Pancreas (tissue), 10 donors: ENCODE measurements at regions not wholly inside any gene's neighbourhood (a gene's known extent, or its start where the extent isn't known, plus 50 kb on each side); places are given as distances from the start of the nearest gene placed in this dataset.

Source experiments
- ATAC-seq, 4 donors: fragments of 200-7000 bp; cut with Tn5 transposase; one replicate each; pipeline versions ENCODE4 v1.8.0 to v1.9.1; 2020; ENCODE audit warnings: mild to moderate bottlenecking in 4 of 4, moderate library complexity in 4 of 4
- DNase-seq, 6 donors: peaks; one replicate each; pipeline ENCODE4 v3.0.0-alpha.2; 2020
- FAIRE-seq: peaks from 2 replicates; lab custom pipeline; 2012; peaks lifted over from hg19 to GRCh38; lab: Jason Lieb, UNC
- H3K27ac ChIP-seq, 4 donors: fragments of 200-600 bp; sonication (generic); 1 replicate in 3 of 4; 2 replicates in 1 of 4; pipeline versions ENCODE4 v1.5.0 to v1.8.0; 2020
- H3K27me3 ChIP-seq, 4 donors: fragments of 200-600 bp; one replicate each; pipeline ENCODE4 v1.8.0; 2021
- H3K36me3 ChIP-seq, 3 donors: fragments of 200-600 bp; sonication (generic) in 1 of 3; one replicate each; pipeline versions ENCODE4 v1.5.0 to v1.8.0; 2020 to 2021
- H3K4me1 ChIP-seq, 3 donors: fragments of 200-600 bp; one replicate each; pipeline ENCODE4 v1.8.0; 2021
- H3K4me3 ChIP-seq, 4 donors: fragments of 200-600 bp; sonication (generic) in 2 of 4; one replicate each; pipeline versions ENCODE4 v1.5.0 to v1.8.0; 2020 to 2021
- H3K9me3 ChIP-seq, 4 donors: fragments of 200-600 bp; one replicate each; pipeline ENCODE4 v1.8.0; 2021
- WGBS, 2 donors: extraction: QIAGEN DNeasy Blood & Tissue Kit; methylation state at CpG; one replicate each; pipeline ENCODE4 v1.1.7; 2013; 5-methylcytosine and 5-hydroxymethylcytosine counted together
- intact Hi-C, 3 donors: fragments of 100-400 bp; cut with DNase I; formaldehyde crosslinking; loops; one replicate each; pipeline versions ENCODE4 v1.11.1 to v1.14.2; 2022
- TF ChIP-seq, protein P1 (sequence below), 4 donors: fragments of 200-600 bp; sonication (generic) in 3 of 4; IDR thresholded peaks; one replicate each; pipeline versions ENCODE4 v1.5.0 to v1.8.0; 2021; ENCODE audit warnings: antibody characterized with exemption in 4 of 4
- donor health status: healthy with polysubstance abuse.
- donor health status: DM: no; HTN: no; CAD: no; lungs with moderate emphysema.
- donor health status: DM: no; HTN: no; CAD: no.
- donor health status: control.
- donor health status: control.
- donor health status: Bipolar disorder and iron deficiency.
- donor health status: DM: yes; HTN: yes; CAD: no.
- donor health status: DM: no; HTN: no; CAD: no.
- donor health status: DM: no; HTN: no; CAD: no.
- donor health status: DM: yes; HTN: yes; CAD: no.

DNA sequence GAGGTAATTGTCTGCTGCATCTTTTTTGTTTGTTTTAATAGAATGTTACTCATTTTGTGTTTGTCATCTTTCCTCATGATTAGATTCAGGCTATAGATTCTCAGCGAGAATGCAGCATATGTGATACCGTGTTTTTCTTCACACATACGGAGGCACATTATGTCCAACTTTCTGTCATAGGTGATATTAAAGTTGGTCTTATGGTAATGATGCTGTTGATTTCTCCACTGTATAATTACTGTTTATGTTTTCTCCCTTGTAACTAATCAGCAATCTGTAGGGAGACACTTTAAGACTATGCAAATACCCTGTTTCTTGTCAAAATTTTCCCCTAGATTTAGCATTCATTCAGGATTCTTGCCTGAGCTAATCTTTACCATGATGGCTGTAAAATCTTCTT is 87.6 kb downstream of the CLDN1 start:
- no peak overlapping the region for H3K4me3 ChIP-seq
- intact Hi-C loops = loop anchor here in 1 of 3 donors (10.0 kb wide), 1 partner anchor 100 kb away; no protein-coding TSS in a partner anchor
- TF ChIP-seq, protein P1, sequence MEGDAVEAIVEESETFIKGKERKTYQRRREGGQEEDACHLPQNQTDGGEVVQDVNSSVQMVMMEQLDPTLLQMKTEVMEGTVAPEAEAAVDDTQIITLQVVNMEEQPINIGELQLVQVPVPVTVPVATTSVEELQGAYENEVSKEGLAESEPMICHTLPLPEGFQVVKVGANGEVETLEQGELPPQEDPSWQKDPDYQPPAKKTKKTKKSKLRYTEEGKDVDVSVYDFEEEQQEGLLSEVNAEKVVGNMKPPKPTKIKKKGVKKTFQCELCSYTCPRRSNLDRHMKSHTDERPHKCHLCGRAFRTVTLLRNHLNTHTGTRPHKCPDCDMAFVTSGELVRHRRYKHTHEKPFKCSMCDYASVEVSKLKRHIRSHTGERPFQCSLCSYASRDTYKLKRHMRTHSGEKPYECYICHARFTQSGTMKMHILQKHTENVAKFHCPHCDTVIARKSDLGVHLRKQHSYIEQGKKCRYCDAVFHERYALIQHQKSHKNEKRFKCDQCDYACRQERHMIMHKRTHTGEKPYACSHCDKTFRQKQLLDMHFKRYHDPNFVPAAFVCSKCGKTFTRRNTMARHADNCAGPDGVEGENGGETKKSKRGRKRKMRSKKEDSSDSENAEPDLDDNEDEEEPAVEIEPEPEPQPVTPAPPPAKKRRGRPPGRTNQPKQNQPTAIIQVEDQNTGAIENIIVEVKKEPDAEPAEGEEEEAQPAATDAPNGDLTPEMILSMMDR (IDR thresholded peaks at IDR 0.05) = no peak
- FAIRE-seq (no peak), DNase-seq (no peak), ATAC-seq (no peak)
- H3K4me1 ChIP-seq = no peaks in the 10 kb centered on the region
- 67 to 68% methylated on average over 3 of the region's 3 CpGs for WGBS, 2 donors
- no peaks in the 10 kb centered on the region for H3K27me3 ChIP-seq
- H3K9me3 ChIP-seq = no peaks in the 10 kb centered on the region
- no peaks in the 10 kb centered on the region for H3K36me3 ChIP-seq
- H3K27ac ChIP-seq = no peak overlapping the region

DNA sequence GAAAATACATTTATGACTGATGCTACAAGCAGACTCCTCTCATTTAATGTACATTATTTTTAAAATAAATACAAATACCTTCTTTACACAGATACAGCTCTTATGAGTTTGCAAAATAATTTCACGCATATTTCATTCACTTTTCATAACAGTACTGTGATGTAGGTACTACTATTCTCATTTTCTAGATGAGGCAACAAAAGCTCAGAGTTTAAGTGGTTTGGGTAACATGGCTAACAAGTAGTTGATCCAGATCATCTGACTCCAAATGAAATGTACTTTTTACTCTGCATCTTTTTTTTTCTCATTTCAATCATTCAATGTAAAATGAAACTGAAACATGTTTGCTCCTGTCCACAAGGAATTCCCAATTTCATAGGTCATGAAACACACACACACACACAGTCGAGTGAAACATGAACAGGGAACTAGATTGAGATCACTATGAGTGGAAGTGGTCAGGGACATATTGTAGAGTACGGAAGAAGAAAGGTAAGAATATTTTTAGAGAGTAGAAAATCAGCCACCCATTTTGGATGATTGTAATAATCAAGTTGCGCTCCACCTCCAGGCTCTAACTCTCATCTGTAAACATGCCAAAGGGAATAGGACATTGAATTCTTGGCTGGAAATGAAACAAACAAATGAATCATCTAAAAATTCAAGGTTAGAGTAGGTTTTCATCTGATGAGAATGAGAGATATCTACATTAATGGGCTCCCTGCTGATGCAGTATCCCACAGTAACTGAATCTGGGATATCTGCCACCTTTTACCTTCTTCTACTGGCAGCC is 92.4 kb downstream of the CLDN1 start:
- peak in 3 of 4 donors; percentile 41 to 61 (median 52) for ATAC-seq
- intact Hi-C loops = loop anchor here in 2 of 3 donors (10.0 kb wide), 2 partner anchors 105 to 155 kb away; partner anchors contain the start of gene CLDN16 (in 1 of the 2)
- no peak for DNase-seq

DNA sequence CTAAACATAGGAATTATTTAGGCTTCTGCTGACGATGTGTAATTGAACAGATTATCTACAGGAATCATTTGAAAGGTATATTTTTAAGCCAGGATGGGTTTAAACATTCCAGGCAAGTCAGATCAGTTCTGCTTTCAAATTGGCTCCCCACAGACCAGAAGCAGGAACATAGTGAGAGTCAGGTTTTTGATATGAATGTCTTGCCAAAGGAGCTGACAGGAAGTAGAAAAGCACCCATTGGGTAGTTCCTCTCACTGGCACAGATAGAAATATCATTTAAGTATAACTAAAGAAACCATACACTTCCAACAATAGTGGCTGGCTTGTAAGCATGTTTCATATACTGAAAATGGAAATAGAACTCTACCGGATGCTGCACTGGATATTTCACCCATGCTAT is 95.2 kb downstream of the CLDN1 start:
- no peak for ATAC-seq
- H3K27ac ChIP-seq = no peak overlapping the region
- DNase-seq = no peak
- no peaks in the 10 kb centered on the region for H3K36me3 ChIP-seq
- H3K4me3 ChIP-seq = no peak overlapping the region
- TF ChIP-seq, protein P1 (IDR thresholded peaks at IDR 0.05) = no peak
- FAIRE-seq = no peak
- H3K9me3 ChIP-seq = no peaks in the 10 kb centered on the region
- 81% methylated on average over 2 of the region's 2 CpGs for WGBS, 2 donors
- H3K27me3 ChIP-seq = no peaks in the 10 kb centered on the region
- intact Hi-C loops = loop anchor here in 1 of 3 donors (10.0 kb wide), 1 partner anchor 158 kb away; the partner anchor contains the start of gene CLDN16
- H3K4me1 ChIP-seq = no peaks in the 10 kb centered on the region

More for the DNA sequence above, 92.4 kb downstream of the CLDN1 start:
- 66 to 75% methylated on average over 4 of the region's 4 CpGs for WGBS, 2 donors
- Histone ChIP-seq H3K36me3 (no peaks in the 10 kb centered on the region), H3K27ac (peak overlapping the region in 2 of 4 donors; percentile 45 to 63), H3K4me1 (no peaks in the 10 kb centered on the region), H3K4me3 (no peak overlapping the region), H3K9me3 (no peaks in the 10 kb centered on the region), H3K27me3 (no peaks in the 10 kb centered on the region)
- TF ChIP-seq, protein P1 (IDR thresholded peaks at IDR 0.05) = no peak
- no peak for FAIRE-seq

DNA sequence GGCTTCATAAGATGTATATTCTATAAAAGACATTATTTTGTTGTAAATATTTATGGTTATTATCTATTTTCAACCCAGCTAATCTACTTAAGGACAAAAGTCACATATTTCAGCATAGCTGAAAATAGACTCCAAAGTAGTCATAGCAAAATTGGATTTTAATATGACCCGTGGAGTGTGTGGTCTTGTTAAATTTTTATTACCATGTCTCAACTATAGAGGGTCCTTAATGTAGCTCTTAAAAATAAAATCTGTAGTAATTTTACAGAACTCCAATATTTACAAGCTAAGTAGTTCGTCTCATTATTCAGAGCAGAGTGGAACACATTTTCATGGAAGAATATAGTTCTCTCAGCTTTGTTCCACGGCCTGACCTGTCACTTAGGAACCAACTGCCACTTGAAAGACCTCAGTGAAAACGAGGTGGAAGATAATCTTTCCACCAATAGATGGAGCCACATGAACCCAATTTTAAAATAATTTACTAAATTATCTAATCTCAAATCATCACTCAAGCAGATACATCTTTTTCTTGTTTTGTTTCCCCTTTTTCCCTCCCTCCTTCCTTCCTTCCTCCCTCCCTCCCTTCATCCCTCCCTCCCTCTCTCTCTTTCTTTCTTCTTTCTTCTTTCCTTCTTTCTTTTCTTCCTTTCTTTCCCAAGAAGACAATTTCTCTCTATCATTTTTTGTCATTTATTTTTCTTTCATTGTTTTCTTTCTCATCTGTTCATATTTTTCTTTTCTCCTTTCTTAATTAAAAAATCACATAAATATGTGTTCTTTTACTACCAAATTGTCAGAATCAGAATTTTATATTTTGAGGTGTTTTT is 97.2 kb downstream of the CLDN1 start:
- WGBS, 2 donors = 18 to 22% methylated on average over 4 of the region's 4 CpGs
- Histone ChIP-seq H3K36me3 (no peaks in the 10 kb centered on the region), H3K4me1 (no peaks in the 10 kb centered on the region), H3K27me3 (no peaks in the 10 kb centered on the region), H3K27ac (no peak overlapping the region), H3K9me3 (no peaks in the 10 kb centered on the region), H3K4me3 (no peak overlapping the region)
- intact Hi-C loops = loop anchor here in 1 of 3 donors (2.0 to 10.0 kb wide), 2 partner anchors 98 to 160 kb away; partner anchors contain the start of genes CLDN1 and CLDN16
- no peak for FAIRE-seq
- TF ChIP-seq, protein P1 (IDR thresholded peaks at IDR 0.05) = peak in 3 of 4 donors; percentile 22 to 37 (median 26)
- peak; percentile 48 to 83 (median 74) for ATAC-seq
- DNase-seq = peak in 1 of 6 donors; percentile 21
